GM18517 (cell line): ENCODE measurements at regions not wholly inside any gene's neighbourhood (a gene's known extent, or its start where the extent isn't known, plus 50 kb on each side); places are given as distances from the start of the nearest gene placed in this dataset.
"Not testable (repeated sequence)": the region's sequence is repeated elsewhere in the genome, so short reads cannot be mapped to it uniquely, and the experiment has no call there.

Source experiments
- ATAC-seq: cut with Tn5 transposase; IDR thresholded peaks from one replicate; pipeline ENCODE4 v1.9.1; 2021; ENCODE audit warnings: mild to moderate bottlenecking, moderate library complexity; ENCODE audit not compliant: unreplicated experiment

DNA sequence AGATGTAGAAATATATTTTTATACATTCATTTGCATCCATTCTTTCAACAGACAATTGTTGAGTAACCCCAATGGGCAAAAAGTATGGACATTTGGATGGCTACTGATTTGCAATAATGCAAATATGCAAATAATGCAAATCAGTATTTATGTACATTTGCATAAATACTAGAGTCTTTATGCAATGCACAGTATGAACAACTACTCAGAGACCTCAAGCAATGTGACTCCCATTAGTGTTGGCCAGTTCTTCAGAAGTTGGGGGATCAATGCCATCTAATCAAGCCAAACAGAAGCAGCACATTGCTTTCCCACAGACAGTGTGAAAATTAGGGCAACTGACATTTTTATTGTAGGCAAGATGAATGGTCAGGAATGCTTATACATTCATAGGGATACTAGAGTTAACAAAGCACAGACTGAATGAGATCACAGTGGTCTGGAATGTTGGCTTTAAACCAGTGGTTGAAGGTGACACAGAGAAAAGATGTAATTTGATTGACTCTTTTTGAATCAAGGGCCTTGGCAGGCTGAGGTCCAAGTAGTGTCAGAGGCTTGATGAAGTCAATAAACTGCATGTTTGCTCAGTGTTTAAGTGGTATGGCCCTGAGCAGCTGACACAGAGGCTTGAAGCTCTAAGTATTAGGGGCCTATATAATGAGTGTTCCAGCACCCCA, 256.6 kb downstream of the CTH start:
- no peak for ATAC-seq

DNA sequence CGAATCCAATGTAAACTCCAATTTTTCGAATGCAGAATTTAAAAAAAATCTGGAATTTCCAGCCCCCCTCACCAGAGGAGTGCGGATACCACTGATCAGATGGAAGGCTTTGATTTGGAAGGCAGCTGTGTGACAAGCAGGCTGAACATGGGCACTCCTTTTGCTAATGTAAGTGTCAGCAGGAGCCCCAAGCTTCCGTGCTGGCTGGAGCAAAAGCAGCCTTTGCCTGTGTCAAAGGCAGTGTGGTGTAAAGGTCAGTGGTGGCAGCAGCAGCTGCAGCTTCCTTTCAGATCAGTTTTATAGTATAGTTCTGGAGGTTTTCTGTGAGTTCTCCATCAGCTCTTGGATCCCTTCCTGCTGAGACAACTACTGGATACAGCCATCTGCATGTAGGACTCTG, 259.9 kb downstream of the CTH start:
- no peak for ATAC-seq

GRCh38 chr1:70672442-70672888, 261.4 kb downstream of the CTH start:
- ATAC-seq: no peak

DNA sequence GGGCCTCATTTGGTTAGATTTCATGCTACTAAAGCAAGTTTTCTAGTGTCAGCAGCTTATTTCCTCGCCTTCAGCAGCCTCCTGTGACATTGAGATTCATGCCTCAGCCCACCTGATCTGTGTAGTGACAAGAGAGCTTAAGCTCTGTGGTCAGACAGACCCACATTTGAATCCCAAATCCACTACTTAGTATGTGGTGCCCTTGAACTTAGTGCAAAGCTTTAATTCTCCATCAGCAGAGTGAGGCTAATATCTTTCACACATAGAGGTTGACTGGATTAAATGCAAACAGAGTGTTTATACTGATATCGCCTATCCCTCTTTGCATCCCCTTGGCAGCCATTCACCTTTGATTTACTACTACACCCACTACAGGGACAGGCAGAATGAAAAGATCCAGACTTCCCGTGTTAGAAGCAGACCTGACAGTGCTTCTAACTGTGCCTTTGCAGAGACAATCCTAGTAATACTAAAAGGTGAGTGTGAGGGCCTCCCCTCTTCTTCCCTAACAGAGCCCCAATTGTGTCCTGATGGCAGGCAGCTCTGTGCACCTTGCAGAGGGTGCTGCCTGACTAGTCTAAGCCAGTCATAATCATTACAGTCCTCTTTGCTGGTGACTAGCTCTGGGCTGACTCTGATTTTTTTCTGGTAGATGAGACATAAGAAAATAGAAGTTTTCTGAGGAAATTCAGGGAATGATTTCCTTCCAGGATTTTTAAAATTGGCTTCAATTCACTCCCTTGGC, 264.0 kb downstream of the CTH start:
- ATAC-seq: no peak

DNA sequence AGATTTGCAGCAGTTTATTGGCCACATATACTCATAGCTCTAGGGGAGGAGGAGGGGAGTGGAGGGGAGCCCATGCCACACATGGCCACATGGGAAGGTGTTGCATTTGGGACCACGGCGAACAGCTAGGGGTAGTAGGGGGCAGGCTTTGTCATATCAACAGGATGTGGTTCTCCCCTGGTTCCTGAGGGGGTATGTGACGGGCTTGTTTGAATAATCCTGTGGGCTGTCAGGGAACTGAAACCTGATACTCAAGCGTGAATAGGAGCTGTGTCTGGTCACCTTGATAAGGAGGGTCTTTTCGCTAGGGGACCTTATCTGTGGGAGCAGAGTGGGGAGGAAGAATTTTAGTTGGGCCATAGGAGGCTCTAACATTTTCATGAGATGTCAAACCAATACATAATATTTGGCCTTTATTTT, 264.7 kb downstream of the CTH start:
- no peak for ATAC-seq

GRCh38 chr1:70685300-70686286, 274.5 kb downstream of the CTH start:
- ATAC-seq: peak; percentile 99

- ATAC-seq: no peak
Measured at GRCh38 chr1:70688580-70688979, 277.5 kb downstream of the CTH start.

DNA sequence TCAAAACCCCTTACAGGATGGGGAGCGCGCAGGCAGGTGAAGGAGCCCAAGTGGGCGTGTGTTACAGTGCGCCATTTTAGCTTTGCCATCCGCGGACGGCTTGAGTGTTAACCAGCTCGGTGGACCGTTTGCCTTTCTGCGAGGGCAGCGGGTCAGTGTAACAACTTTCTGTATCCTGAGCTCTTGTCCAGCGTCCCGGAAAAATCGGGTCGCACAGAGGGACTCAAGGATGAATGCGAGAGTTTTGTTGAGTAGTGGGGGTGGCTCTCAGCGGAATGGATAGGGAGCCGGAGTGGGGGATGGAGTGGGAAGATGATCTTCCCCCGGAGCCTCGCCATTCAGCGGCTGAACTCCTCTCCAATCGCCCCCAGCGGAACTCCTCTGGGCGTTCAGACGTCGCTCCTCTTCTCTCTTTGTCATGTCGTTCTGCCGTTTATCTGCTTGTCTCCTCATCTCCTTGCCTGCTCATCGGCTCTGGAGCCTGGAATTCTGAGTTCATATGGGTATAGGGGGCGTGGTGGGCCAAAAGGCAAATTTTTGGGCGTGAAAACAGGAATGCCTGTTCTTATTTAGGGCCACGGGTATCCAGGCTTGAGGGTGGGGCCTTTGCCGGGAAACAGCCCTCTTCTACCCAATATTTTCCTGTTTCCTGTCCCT, 295.4 kb downstream of the CTH start:
- ATAC-seq: no peak

DNA sequence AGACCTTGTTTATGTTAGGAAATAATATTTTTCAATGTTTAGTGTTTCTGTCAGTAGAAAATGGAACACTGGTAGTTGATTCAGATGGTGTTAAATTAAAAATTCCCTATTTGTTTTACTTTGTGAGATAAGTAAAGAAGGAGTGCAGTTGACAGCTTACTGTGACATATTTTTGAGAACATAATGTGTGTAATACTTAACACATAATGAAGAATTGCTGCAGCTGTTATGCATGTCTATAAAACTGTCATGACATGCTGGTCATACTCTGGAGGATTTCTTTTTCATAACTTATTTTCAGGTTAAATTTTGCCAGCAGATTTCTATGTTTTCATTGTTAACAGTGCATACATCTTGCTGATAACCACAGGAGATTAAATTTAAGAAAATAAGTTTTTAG, 296.1 kb downstream of the CTH start:
- ATAC-seq: no peak

DNA sequence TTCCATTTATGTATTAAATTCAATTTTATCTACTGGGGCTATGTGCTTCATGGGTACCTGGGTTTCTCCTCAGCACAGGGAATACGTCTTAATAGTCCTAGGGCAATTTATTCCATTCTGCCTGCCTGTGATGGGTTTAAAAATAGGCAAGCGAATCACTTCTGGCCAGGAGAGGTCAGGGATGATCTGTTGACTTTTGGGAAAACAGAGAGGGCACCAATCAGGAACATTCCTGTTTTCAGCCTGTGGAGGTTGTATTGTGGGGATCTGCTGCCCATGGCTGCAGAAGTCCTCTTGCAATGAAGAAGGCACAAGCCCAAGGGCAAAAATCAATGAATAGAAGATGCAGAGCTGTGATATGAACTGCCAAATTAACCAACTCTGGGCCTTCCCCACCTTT, 303.1 kb downstream of the CTH start:
- ATAC-seq: no peak

GRCh38 chr1:70717211-70717610, 306.1 kb downstream of the CTH start:
- ATAC-seq: no peak

DNA sequence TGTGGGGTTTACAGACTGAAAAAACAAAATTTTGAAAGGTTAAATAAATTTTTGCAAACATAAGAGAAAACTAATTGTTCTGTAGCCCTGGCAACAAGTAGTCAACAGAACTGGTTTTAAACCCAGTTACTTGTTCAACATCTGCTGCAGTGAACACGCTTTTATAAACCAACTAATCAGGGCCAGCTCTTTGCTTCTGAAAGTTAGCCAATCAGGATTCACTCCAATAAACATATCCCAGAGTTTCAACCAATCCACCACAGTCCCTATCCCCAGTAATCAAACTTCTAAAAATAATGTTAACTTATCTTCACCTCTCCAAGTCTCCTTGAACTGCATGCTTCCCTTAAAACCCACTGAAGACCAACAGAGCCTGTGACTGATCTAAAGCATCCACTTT, 306.6 kb downstream of the CTH start:
- no peak for ATAC-seq

- no peak for ATAC-seq
Measured at GRCh38 chr1:70718086-70718630, 307.1 kb downstream of the CTH start.

GRCh38 chr1:70719154-70719553, 308.1 kb downstream of the CTH start:
- no peak for ATAC-seq

- ATAC-seq: no peak
Measured at GRCh38 chr1:70720109-70720508, 309.0 kb downstream of the CTH start.

- ATAC-seq: no peak
Measured at GRCh38 chr1:70720521-70720920, 309.5 kb downstream of the CTH start.

DNA sequence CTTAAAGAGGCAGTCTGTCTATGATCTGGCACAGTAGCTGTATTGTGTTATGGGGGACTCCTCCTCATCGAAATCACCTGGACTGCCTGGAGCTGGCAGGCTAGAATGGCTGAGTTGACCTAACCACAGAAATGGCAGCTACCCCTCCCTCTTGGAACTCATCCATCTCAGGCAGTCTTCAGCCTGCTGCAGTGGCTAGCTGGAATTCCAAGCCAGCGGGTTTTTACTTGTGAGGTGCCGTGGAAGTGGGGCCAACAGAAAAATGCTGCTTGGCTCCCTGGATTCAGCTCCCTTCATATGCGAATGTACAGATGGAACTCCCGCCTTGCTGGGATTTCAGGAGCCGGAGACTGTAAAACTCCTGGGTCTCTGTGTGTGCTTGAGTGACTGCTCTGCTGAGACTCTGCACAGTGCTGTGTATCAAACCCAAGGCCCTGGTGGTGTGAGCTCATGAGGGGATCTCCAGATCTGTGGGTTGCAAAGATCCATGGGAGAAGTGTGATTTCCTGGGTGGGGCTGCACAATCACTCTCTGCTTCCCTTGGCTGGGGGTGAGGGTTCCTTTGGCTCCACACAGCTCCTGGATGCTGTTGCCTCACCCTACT, 316.9 kb downstream of the CTH start:
- no peak for ATAC-seq

GRCh38 chr1:70736518-70736917, 311.1 kb downstream of the PTGER3 start:
- not testable (repeated sequence) for ATAC-seq

- no peak for ATAC-seq
Measured at GRCh38 chr1:70737125-70737524, 310.5 kb downstream of the PTGER3 start.

DNA sequence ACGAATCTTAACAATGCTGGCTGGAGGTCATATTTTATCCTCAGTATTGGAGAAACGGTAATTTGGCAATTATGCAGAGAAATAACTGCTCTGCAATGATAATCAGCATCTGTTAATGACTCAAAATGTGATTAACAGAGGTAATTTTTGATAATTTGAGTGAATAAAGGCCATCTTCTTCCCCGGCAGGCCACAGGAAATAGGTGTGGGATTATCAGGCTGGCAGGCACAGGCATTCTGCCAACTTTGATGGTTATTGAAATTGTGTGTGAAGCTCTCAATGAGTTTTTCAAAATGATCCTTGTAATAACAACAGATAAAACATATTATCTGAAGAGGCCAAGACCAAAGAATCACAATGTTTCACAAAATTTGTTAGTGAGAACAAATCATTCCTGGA, 309.0 kb downstream of the PTGER3 start:
- no peak for ATAC-seq
